BE2C (cell line): ENCODE measurements at regions not wholly inside any gene's neighbourhood (a gene's known extent, or its start where the extent isn't known, plus 50 kb on each side); places are given as distances from the start of the nearest gene placed in this dataset.
A peak's percentile ranks its signal among the peaks of the same experiment; 100 is the strongest.

ENCODE experiments used
- DNase-seq: peaks from one replicate; pipeline ENCODE4 v3.0.0-alpha.2; 2020
- H3K27me3 ChIP-seq: fragments of 250-450 bp; sonication (Bioruptor Pico); 2 replicates; pipeline ENCODE4 v1.5.1; 2020; ENCODE audit warnings: mild to moderate bottlenecking
- H3K36me3 ChIP-seq: fragments of 250-450 bp; sonication (Bioruptor Pico); 2 replicates; pipeline ENCODE4 v1.5.1; 2020; ENCODE audit warnings: mild to moderate bottlenecking
- H3K4me1 ChIP-seq: fragments of 250-450 bp; sonication (Bioruptor Pico); 2 replicates; pipeline ENCODE4 v1.5.1; 2020
- H3K4me3 ChIP-seq: 2 replicates; pipeline ENCODE4 v1.5.1; 2011; ENCODE audit warnings: low read depth, low read length
- H3K9me3 ChIP-seq: fragments of 250-450 bp; sonication (Bioruptor Pico); 2 replicates; pipeline ENCODE4 v1.5.1; 2020
- TF ChIP-seq, protein P1 (sequence below): IDR thresholded peaks from 2 replicates; pipeline ENCODE4 v1.5.1; 2012; ENCODE audit warnings: mild to moderate bottlenecking, low read depth, low read length

GRCh38 chr5:124654418-124654817 lies 92.0 kb downstream of the ZNF608 start:
- DNase-seq, result peak; percentile 39

GRCh38 chr5:124653666-124654065 lies 92.8 kb downstream of the ZNF608 start:
- Histone ChIP-seq H3K27me3 (no peaks in the 10 kb centered on the region), H3K9me3 (no peaks in the 10 kb centered on the region), H3K36me3 (no peaks in the 10 kb centered on the region; the same call in 1 of the 2 replicates), H3K4me3 (no peak overlapping the region), H3K4me1 (peaks cover 58% of the 10 kb centered on the region)
- TF ChIP-seq, protein P1, sequence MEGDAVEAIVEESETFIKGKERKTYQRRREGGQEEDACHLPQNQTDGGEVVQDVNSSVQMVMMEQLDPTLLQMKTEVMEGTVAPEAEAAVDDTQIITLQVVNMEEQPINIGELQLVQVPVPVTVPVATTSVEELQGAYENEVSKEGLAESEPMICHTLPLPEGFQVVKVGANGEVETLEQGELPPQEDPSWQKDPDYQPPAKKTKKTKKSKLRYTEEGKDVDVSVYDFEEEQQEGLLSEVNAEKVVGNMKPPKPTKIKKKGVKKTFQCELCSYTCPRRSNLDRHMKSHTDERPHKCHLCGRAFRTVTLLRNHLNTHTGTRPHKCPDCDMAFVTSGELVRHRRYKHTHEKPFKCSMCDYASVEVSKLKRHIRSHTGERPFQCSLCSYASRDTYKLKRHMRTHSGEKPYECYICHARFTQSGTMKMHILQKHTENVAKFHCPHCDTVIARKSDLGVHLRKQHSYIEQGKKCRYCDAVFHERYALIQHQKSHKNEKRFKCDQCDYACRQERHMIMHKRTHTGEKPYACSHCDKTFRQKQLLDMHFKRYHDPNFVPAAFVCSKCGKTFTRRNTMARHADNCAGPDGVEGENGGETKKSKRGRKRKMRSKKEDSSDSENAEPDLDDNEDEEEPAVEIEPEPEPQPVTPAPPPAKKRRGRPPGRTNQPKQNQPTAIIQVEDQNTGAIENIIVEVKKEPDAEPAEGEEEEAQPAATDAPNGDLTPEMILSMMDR, result no peak
- DNase-seq, result no peak

More at GRCh38 chr5:124654418-124654817, 92.0 kb downstream of the ZNF608 start:
- TF ChIP-seq, protein P1, result no peak
- Histone ChIP-seq H3K4me3 (no peak overlapping the region), H3K27me3 (no peaks in the 10 kb centered on the region), H3K4me1 (peaks cover 58% of the 10 kb centered on the region), H3K36me3 (no peaks in the 10 kb centered on the region), H3K9me3 (no peaks in the 10 kb centered on the region)

DNA sequence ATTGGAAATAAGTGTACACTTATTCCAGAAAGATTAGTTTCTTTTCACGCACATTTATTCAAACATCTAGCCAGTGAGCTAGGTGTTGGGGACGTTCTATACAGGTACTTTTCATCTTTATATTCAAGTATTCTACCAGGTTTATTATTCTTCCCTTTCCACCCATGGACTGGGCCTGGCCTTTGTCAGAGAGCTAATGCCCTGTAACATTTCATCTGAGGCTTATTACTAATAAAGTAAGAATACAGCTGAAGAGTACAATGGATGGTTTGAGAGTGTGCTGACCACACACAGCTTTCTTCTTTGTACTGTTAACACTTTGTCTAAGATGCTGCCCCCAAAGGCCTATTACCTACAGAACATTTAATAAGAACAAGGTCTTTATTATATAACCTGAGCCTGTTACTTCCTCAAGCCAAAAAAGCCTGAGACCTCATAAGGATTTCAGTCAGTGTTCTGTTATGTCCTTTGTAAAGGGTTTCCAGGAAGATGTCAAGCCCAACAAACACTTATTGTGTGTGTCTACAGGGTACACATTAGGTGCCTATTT lies 93.5 kb downstream of the ZNF608 start:
- Histone ChIP-seq H3K4me1 (peaks cover 51% of the 10 kb centered on the region), H3K36me3 (peaks cover 5% of the 10 kb centered on the region), H3K9me3 (no peaks in the 10 kb centered on the region), H3K4me3 (no peak overlapping the region), H3K27me3 (no peaks in the 10 kb centered on the region)
- DNase-seq, result no peak
- TF ChIP-seq, protein P1, result no peak

GRCh38 chr5:124652514-124652819 lies 94.0 kb downstream of the ZNF608 start:
- Histone ChIP-seq H3K9me3 (no peaks in the 10 kb centered on the region), H3K36me3 (peaks cover 8% of the 10 kb centered on the region), H3K4me3 (peak overlapping the region; percentile 68), H3K27me3 (no peaks in the 10 kb centered on the region), H3K4me1 (peaks cover 50% of the 10 kb centered on the region)
- no peak for DNase-seq
- TF ChIP-seq, protein P1, result no peak

- peak; percentile 93 for DNase-seq
- no peaks in the 10 kb centered on the region for H3K27me3 ChIP-seq
- H3K4me1 ChIP-seq, result peaks cover 48% of the 10 kb centered on the region
- H3K9me3 ChIP-seq, result no peaks in the 10 kb centered on the region
- H3K36me3 ChIP-seq, result peaks cover 14% of the 10 kb centered on the region
- H3K4me3 ChIP-seq, result peak overlapping the region; percentile 68
- TF ChIP-seq, protein P1, result no peak
Observed at GRCh38 chr5:124651663-124652513, 94.6 kb downstream of the ZNF608 start.
